Fibroblast of the aortic adventitia (primary cell): ENCODE measurements at regions not wholly inside any gene's neighbourhood (a gene's known extent, or its start where the extent isn't known, plus 50 kb on each side); places are given as distances from the start of the nearest gene placed in this dataset.

Experiments
- DNase-seq: peaks from one replicate; pipeline ENCODE4 v3.0.0-alpha.2; 2010; ENCODE audit warnings: low read depth
- H3K4me3 ChIP-seq: 2 replicates; pipeline ENCODE4 v1.5.1; 2011; ENCODE audit warnings: low read depth, mild to moderate bottlenecking, control low read depth, low read length, moderate library complexity
- CTCF ChIP-seq: IDR thresholded peaks from 2 replicates; pipeline ENCODE4 v1.5.1; 2011; ENCODE audit warnings: mild to moderate bottlenecking, low read length, control low read depth, inconsistent platforms; ENCODE audit not compliant: insufficient read depth

- DNase-seq = no peak
- no peak overlapping the region for H3K4me3 ChIP-seq
- no peak for TF ChIP-seq CTCF
These were observed 61.9 kb downstream of the EXOSC2 start for GRCh38 chr9:130755377-130756007.

DNA sequence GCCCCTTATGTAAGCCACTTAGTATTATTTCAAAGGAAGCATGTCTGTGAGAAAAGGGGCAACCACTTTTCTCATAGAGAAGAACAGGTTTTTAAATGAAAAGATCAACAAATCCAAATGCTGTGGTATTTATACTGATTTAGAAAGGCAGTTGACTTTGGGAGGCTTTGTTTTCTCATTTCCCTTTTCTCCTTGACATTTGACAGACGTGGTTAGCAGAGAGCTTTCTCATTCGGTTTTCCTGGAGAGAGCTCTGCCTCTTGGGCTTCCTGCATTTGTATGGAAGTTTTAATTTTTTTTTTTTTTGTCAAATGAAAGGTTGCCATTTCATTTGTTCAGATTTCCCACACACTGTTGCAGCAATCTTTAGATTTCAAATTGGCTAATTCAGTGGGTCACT lies 62.5 kb downstream of the EXOSC2 start:
- TF ChIP-seq CTCF = no peak
- no peak overlapping the region for H3K4me3 ChIP-seq
- no peak for DNase-seq

- H3K4me3 ChIP-seq = no peak overlapping the region
- no peak for TF ChIP-seq CTCF
- DNase-seq = no peak
These were observed 63.0 kb downstream of the EXOSC2 start for GRCh38 chr9:130756455-130757152.

GRCh38 chr9:130759738-130760137 lies 66.2 kb downstream of the EXOSC2 start:
- DNase-seq = no peak
- no peak for TF ChIP-seq CTCF
- H3K4me3 ChIP-seq = no peak overlapping the region

GRCh38 chr9:130763331-130764171 lies 70.0 kb downstream of the EXOSC2 start:
- H3K4me3 ChIP-seq = no peak overlapping the region
- TF ChIP-seq CTCF = no peak
- DNase-seq = no peak

DNA sequence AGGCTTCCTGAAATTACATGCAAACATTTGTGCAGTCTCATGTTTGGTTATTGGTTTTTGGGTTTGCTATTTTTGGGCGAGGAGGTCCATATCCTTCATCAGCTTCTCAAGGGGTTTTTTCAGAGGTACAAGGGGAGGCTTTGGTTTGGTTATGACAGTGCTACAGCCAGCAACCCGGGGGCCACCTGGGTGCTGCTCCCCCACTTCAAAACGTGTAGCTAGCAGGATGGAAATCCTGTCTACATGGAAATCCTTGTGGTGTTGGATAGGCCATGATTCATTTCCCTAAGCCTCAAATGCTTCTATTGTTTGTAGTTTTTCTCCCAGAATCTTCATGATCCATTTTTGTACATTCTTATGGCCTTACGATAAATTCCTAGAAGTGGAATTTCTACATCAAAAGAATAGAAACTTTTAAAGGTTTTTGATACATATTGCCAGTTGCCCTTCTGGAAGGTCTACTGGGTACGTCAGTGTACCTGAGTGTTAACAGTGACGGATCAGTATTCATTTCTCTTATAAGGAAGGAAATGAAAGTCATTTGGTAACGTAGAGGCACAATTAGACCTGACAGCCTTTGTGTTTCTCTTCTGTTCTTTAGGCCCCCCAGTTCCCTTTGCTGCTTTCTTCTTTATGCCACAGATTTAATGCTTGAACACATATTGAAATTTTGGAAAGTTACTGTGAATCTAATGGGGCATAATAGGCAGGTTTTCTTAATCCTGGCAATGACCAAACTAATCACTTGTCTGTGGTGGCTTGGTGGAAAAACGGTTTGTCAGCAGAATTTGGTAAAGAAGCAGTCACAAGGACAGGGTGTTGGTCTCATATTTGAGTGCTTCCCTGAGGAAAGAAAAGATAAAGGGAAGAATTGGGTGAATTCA lies 69.7 kb upstream of the ABL1 start:
- H3K4me3 ChIP-seq = no peak overlapping the region
- TF ChIP-seq CTCF = no peak
- DNase-seq = no peak
